Left lung (tissue), 4 donors: ENCODE measurements at regions not wholly inside any gene's neighbourhood (a gene's known extent, or its start where the extent isn't known, plus 50 kb on each side); places are given as distances from the start of the nearest gene placed in this dataset.

Experiments used
- ATAC-seq: fragments of 200-7000 bp; cut with Tn5 transposase; one replicate; pipeline ENCODE4 v1.9.1; 2020; ENCODE audit warnings: moderate library complexity
- DNase-seq, 4 donors: peaks; one replicate each; pipeline ENCODE4 v3.0.0-alpha.2; 2013 to 2020
- H3K27ac ChIP-seq, 2 donors: fragments of 200-600 bp; sonication (generic) in 1 of 2; one replicate each; pipeline versions ENCODE4 v1.5.0 to v1.8.0; 2020 to 2021
- H3K27me3 ChIP-seq, 2 donors: fragments of 200-600 bp; sonication (generic) in 1 of 2; one replicate each; pipeline versions ENCODE4 v1.5.0 to v1.8.0; 2020 to 2021
- H3K36me3 ChIP-seq, 2 donors: fragments of 200-600 bp; sonication (generic) in 1 of 2; one replicate each; pipeline versions ENCODE4 v1.5.0 to v1.8.0; 2020 to 2021
- H3K4me1 ChIP-seq, 2 donors: fragments of 200-600 bp; one replicate each; pipeline ENCODE4 v1.8.0; 2021
- H3K4me3 ChIP-seq, 2 donors: fragments of 200-600 bp; sonication (generic) in 1 of 2; one replicate each; pipeline versions ENCODE4 v1.5.0 to v1.8.0; 2020 to 2021; ENCODE audit warnings: mild to moderate bottlenecking in 1 of 2
- H3K9me3 ChIP-seq, 2 donors: fragments of 200-600 bp; sonication (generic) in 1 of 2; one replicate each; pipeline versions ENCODE4 v1.5.0 to v1.8.0; 2020 to 2021
- CTCF ChIP-seq, 2 donors: fragments of 200-600 bp; sonication (generic) in 1 of 2; IDR thresholded peaks; one replicate each; pipeline versions ENCODE4 v1.5.0 to v1.8.0; 2021; ENCODE audit warnings: antibody characterized with exemption in 2 of 2
- intact Hi-C, 2 donors: fragments of 100-400 bp; cut with DNase I; formaldehyde crosslinking; loops; one replicate each; pipeline versions ENCODE4 v1.11.2 to v1.14.2; 2022
- donor health status: DM: no; HTN: yes; CAD: no.
- donor health status: DM: no; HTN: no; CAD: no.

- ATAC-seq (no peak), DNase-seq (no peak)
- Histone ChIP-seq H3K4me1 (no peaks in the 10 kb centered on the region), H3K9me3 (peaks cover 0 to 5% of the 10 kb centered on the region in 2 donors), H3K27ac (no peak overlapping the region), H3K36me3 (no peaks in the 10 kb centered on the region), H3K27me3 (no peaks in the 10 kb centered on the region), H3K4me3 (no peak overlapping the region)
- TF ChIP-seq CTCF (IDR thresholded peaks at IDR 0.05) = no peak
- intact Hi-C loops = no loop called here
These were observed 584.8 kb downstream of the HINT1 start for GRCh38 chr5:130580264-130580663.

GRCh38 chr5:130578354-130578753 lies 586.7 kb downstream of the HINT1 start:
- Histone ChIP-seq H3K27me3 (no peaks in the 10 kb centered on the region), H3K4me1 (no peaks in the 10 kb centered on the region), H3K36me3 (no peaks in the 10 kb centered on the region), H3K4me3 (no peak overlapping the region), H3K27ac (no peak overlapping the region), H3K9me3 (peaks cover 0 to 3% of the 10 kb centered on the region in 2 donors)
- DNase-seq (no peak), ATAC-seq (no peak)
- intact Hi-C loops = no loop called here
- TF ChIP-seq CTCF (IDR thresholded peaks at IDR 0.05) = no peak

GRCh38 chr5:130571076-130571475 lies 594.0 kb downstream of the HINT1 start:
- H3K9me3 ChIP-seq = no peaks in the 10 kb centered on the region
- H3K27me3 ChIP-seq = no peaks in the 10 kb centered on the region
- H3K4me3 ChIP-seq = no peak overlapping the region
- H3K4me1 ChIP-seq = no peaks in the 10 kb centered on the region
- intact Hi-C loops = no loop called here
- H3K36me3 ChIP-seq = no peaks in the 10 kb centered on the region
- no peak for ATAC-seq
- DNase-seq = peak in 2 of 4 donors; percentile 7 to 32
- no peak for TF ChIP-seq CTCF (IDR thresholded peaks at IDR 0.05)
- H3K27ac ChIP-seq = no peak overlapping the region

- intact Hi-C loops = no loop called here
- no peak for ATAC-seq
- no peak overlapping the region for H3K4me3 ChIP-seq
These were observed 596.3 kb downstream of the HINT1 start for GRCh38 chr5:130568791-130569190.

GRCh38 chr5:130555429-130555828 lies 609.6 kb downstream of the HINT1 start:
- no peak overlapping the region for H3K4me3 ChIP-seq
- no peaks in the 10 kb centered on the region for H3K27me3 ChIP-seq
- H3K27ac ChIP-seq = no peak overlapping the region
- no peaks in the 10 kb centered on the region for H3K4me1 ChIP-seq
- DNase-seq (no peak), ATAC-seq (no peak)
- peaks cover 0 to 24% of the 10 kb centered on the region in 2 donors for H3K9me3 ChIP-seq
- H3K36me3 ChIP-seq = no peaks in the 10 kb centered on the region
- intact Hi-C loops = no loop called here
- no peak for TF ChIP-seq CTCF (IDR thresholded peaks at IDR 0.05)

More at GRCh38 chr5:130568791-130569190, 596.3 kb downstream of the HINT1 start:
- Histone ChIP-seq H3K27me3 (no peaks in the 10 kb centered on the region), H3K4me1 (no peaks in the 10 kb centered on the region), H3K36me3 (no peaks in the 10 kb centered on the region), H3K27ac (no peak overlapping the region), H3K9me3 (no peaks in the 10 kb centered on the region)
- no peak for TF ChIP-seq CTCF (IDR thresholded peaks at IDR 0.05)
- no peak for DNase-seq
